ENCODE measurements at regions not wholly inside any gene's neighbourhood (a gene's known extent, or its start where the extent isn't known, plus 50 kb on each side); places are given as distances from the start of the nearest gene placed in this dataset.

DNA sequence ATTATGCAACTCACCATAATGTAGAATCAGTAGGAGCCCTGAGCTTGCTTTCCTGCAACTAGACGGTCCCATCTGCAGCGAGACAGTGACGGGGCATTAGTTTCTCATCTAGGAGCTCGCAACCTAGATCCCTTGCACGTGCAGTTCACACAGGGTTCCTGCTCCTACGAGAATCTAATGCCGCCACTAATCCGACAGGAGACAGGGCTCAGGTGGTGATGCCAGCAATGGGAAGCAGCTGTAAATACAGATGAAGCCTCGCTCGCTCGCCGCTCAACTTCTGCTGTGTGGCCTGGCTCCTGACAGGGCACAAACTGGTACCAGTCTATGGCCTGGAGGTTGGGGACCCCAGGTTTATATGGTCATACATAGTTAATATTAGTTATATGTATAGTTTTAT lies 394.5 kb downstream of the NPIPA8 start:
- TF ChIP-seq CEBPB (IDR thresholded peaks at IDR 0.05) (no peak), EP300 (IDR thresholded peaks at IDR 0.05; ENCODE audit: borderline replicate concordance) (no peak), TCF12 (IDR thresholded peaks at IDR 0.05; ENCODE audit: low read depth) (no peak), YY1 (IDR thresholded peaks at IDR 0.05; ENCODE audit: low read depth) (no peak), NFIC (IDR thresholded peaks at IDR 0.05) (no peak)
- TF ChIP-seq, protein P1, sequence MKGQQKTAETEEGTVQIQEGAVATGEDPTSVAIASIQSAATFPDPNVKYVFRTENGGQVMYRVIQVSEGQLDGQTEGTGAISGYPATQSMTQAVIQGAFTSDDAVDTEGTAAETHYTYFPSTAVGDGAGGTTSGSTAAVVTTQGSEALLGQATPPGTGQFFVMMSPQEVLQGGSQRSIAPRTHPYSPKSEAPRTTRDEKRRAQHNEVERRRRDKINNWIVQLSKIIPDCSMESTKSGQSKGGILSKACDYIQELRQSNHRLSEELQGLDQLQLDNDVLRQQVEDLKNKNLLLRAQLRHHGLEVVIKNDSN (IDR thresholded peaks at IDR 0.05): no peak
- TF ChIP-seq, protein P2, sequence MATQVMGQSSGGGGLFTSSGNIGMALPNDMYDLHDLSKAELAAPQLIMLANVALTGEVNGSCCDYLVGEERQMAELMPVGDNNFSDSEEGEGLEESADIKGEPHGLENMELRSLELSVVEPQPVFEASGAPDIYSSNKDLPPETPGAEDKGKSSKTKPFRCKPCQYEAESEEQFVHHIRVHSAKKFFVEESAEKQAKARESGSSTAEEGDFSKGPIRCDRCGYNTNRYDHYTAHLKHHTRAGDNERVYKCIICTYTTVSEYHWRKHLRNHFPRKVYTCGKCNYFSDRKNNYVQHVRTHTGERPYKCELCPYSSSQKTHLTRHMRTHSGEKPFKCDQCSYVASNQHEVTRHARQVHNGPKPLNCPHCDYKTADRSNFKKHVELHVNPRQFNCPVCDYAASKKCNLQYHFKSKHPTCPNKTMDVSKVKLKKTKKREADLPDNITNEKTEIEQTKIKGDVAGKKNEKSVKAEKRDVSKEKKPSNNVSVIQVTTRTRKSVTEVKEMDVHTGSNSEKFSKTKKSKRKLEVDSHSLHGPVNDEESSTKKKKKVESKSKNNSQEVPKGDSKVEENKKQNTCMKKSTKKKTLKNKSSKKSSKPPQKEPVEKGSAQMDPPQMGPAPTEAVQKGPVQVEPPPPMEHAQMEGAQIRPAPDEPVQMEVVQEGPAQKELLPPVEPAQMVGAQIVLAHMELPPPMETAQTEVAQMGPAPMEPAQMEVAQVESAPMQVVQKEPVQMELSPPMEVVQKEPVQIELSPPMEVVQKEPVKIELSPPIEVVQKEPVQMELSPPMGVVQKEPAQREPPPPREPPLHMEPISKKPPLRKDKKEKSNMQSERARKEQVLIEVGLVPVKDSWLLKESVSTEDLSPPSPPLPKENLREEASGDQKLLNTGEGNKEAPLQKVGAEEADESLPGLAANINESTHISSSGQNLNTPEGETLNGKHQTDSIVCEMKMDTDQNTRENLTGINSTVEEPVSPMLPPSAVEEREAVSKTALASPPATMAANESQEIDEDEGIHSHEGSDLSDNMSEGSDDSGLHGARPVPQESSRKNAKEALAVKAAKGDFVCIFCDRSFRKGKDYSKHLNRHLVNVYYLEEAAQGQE (IDR thresholded peaks at IDR 0.05; ENCODE audit: low read depth): no peak
- TF ChIP-seq, protein P3, sequence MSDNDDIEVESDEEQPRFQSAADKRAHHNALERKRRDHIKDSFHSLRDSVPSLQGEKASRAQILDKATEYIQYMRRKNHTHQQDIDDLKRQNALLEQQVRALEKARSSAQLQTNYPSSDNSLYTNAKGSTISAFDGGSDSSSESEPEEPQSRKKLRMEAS (IDR thresholded peaks at IDR 0.05): no peak

DNA sequence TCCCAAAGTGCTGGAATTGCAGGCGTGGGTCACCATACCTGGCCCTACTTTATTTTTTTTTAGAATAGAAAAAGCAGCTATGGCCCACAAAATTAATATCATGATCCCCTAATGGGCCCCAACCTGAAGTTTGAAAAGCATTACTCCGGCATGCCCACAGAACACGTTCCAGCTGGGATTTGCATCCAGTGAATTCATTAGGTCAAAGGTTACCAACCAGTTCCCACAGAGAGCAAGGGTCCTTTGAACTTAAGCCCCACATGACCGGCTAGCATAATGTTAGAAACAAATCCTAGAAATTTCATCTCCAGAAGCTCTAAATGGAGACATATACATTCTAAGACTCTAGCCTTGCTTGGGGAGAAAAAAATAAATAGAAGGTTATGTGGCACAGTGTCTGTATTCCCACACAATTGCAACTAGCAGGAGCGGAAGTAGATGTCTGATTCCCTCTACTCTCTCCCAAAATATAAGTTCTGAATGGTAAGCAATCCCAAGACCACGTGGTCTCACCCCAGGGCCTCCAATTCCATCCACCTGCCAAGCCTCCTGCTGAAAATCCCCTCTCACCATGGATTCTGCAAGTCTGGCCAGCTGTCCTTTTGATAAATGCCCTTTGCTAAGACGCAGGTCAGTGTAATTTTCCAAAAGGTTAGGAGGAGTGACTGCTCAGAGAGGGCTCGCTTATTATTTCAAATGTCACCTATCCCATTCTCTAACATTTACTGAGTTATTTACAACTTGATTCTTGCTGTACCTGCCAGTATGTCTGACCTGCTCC lies 395.8 kb downstream of the NPIPA8 start:
- TF ChIP-seq, protein P3 (IDR thresholded peaks at IDR 0.05): no peak
- TF ChIP-seq TEAD4 (IDR thresholded peaks at IDR 0.05): no peak

DNA sequence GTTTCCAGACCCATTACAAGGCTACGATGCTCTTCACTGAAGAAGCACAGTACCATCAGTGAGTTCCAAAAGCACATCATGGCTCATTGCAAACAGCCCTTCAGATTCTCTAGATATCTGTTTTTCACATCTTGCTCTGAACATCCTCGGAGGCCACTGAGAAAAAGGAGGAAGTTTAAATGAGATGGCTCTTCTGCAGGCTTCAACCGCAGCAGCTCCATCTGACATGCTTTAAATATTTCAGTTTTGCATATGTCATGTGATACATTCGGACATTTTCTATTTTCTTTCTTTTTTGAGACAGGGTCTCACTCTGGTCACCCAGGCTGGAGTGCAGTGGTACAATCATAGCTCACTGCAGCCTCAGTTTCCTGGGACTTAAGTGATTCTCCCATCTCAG lies 396.8 kb downstream of the NPIPA8 start:
- TF ChIP-seq CEBPB (IDR thresholded peaks at IDR 0.05) (no peak), YY1 (IDR thresholded peaks at IDR 0.05; ENCODE audit: low read depth) (no peak), FOXM1 (IDR thresholded peaks at IDR 0.05; ENCODE audit: borderline replicate concordance, low read depth) (no peak)
- TF ChIP-seq, protein P3 (IDR thresholded peaks at IDR 0.05): no peak

DNA sequence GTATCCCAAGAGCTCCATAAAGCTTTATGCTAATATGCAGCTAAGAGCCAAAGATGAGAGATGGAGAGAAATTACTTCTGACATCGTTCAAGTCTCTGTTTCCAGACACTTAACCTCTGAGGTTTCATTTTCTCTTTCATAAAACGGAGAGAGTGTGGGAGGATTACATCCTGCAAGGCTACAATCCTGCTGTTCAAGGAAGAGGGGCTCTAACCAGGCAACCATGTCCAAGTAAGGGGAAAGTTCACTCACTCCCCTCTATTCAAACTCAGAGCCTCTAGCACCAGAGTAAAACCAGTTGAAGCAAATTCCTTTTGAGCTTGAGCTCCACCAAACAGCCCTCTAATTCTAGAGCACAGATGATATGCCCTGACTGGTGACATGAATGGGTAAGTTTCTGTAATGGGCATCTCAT lies 397.4 kb downstream of the NPIPA8 start:
- TF ChIP-seq EGR1 (IDR thresholded peaks at IDR 0.05): no peak
- TF ChIP-seq, protein P2 (IDR thresholded peaks at IDR 0.05; ENCODE audit: low read depth): no peak
- no peak for TF ChIP-seq TAF1 (IDR thresholded peaks at IDR 0.05; ENCODE audit: low read depth)
- no peak for TF ChIP-seq YY1 (IDR thresholded peaks at IDR 0.05; ENCODE audit: low read depth)
- TF ChIP-seq FOXM1 (IDR thresholded peaks at IDR 0.05; ENCODE audit: borderline replicate concordance, low read depth): no peak
- no peak for TF ChIP-seq TCF12 (IDR thresholded peaks at IDR 0.05; ENCODE audit: low read depth)
- TF ChIP-seq, protein P1 (IDR thresholded peaks at IDR 0.05): no peak

DNA sequence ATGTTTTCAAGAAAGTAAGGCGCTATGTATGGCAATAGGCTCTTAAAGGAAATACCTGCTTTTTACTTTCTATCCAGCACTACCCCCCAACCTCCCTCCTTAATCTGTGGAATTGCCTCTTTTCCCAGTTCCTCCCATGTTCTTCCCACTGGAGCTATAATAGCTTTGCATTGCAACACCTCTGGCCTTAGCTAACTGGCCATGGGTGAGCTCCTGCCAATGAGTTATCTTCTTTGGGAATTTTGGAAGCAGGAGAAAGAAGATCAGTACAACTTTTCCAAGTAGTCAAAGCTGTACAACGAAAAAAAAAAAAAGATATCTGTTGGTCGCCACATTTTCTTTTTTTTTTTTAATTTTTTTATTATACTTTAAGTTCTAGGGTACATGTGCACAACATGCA lies 398.0 kb downstream of the NPIPA8 start:
- TF ChIP-seq, protein P3 (IDR thresholded peaks at IDR 0.05): no peak
- TF ChIP-seq YY1 (IDR thresholded peaks at IDR 0.05; ENCODE audit: low read depth): no peak
- TF ChIP-seq NFIC (IDR thresholded peaks at IDR 0.05): no peak
- no peak for TF ChIP-seq EGR1 (IDR thresholded peaks at IDR 0.05)
- no peak for TF ChIP-seq CREB1 (IDR thresholded peaks at IDR 0.05; ENCODE audit: low read depth)
- TF ChIP-seq, protein P1 (IDR thresholded peaks at IDR 0.05): no peak
- TF ChIP-seq ZBTB7A (IDR thresholded peaks at IDR 0.05; ENCODE audit: low read depth): no peak
- TF ChIP-seq FOXM1 (IDR thresholded peaks at IDR 0.05; ENCODE audit: borderline replicate concordance, low read depth): no peak
- TF ChIP-seq CEBPB (IDR thresholded peaks at IDR 0.05): no peak
- TF ChIP-seq TEAD4 (IDR thresholded peaks at IDR 0.05): no peak
- TF ChIP-seq, protein P2 (IDR thresholded peaks at IDR 0.05; ENCODE audit: low read depth): no peak
- no peak for TF ChIP-seq RAD21 (IDR thresholded peaks at IDR 0.05; ENCODE audit: low read depth)
- no peak for TF ChIP-seq TCF12 (IDR thresholded peaks at IDR 0.05; ENCODE audit: low read depth)
- TF ChIP-seq TAF1 (IDR thresholded peaks at IDR 0.05; ENCODE audit: low read depth): no peak
- no peak for TF ChIP-seq EP300 (IDR thresholded peaks at IDR 0.05; ENCODE audit: borderline replicate concordance)

All from Ishikawa (cell line).